K562 (cell line): ENCODE measurements at regions not wholly inside any gene's neighbourhood (a gene's known extent, or its start where the extent isn't known, plus 50 kb on each side); places are given as distances from the start of the nearest gene placed in this dataset.

Experiments
- ATAC-seq: fragments of 200-7000 bp; cut with Tn5 transposase; 3 replicates; pipeline ENCODE4 v1.9.1; 2020; ENCODE audit warnings: moderate library complexity
- BruUV-seq: library from RNA; stranded (reverse); fragments of 400-500 nt; replicated peaks from 2 replicates; lab custom pipeline; 2021; lab: Mats Ljungman, UMichigan
- CTCF ChIA-PET: fragments of 300-600 bp; formaldehyde crosslinking; extraction: SDS; loops from one replicate; lab custom pipeline; 2021; ENCODE audit warnings: low intra/inter-chr PET ratio; lab: Yijun Ruan, JAX
- POLR2A ChIA-PET: fragments of 300-600, 350-650 bp; sonication (Branson Sonifier 250); formaldehyde crosslinking; extraction: SDS; loops from one replicate; lab custom pipeline; 2021; ENCODE audit warnings: antibody characterized with exemption, inconsistent platforms; lab: Yijun Ruan, JAX
- DNase-seq, 4 experiments: peaks; one replicate each; pipeline versions ENCODE4 v3.0.0 to v3.0.0-alpha.2; 2011 to 2018; ENCODE audit warnings: low spot score in 3 of 4, mixed read lengths in 3 of 4; ENCODE audit errors: extremely low read depth in 1 of 4
- FAIRE-seq: peaks from 2 replicates; lab custom pipeline; 2011; peaks lifted over from hg19 to GRCh38; lab: Jason Lieb, UNC
- H2AFZ ChIP-seq: 2 replicates; pipeline ENCODE4 v1.6.0; 2011; ENCODE audit warnings: low read depth, low read length, control low read depth, inconsistent platforms
- H3K27ac ChIP-seq: fragments of 200-600 bp; 3 replicates; pipeline ENCODE4 v1.8.0; 2011; ENCODE audit warnings: low read depth, mild to moderate bottlenecking, control low read depth, inconsistent platforms, low read length, moderate library complexity, mixed read lengths; ENCODE audit errors: extremely low read depth
- H3K27me3 ChIP-seq, 2 experiments: fragments of 300-600 bp in 1 of 2; 2 replicates in 1 of 2; 3 replicates in 1 of 2; pipeline versions ENCODE4 v1.6.0 to v1.8.0; 2011; ENCODE audit warnings: inconsistent platforms in 2 of 2, low read length in 2 of 2, mild to moderate bottlenecking in 1 of 2, mixed read lengths in 1 of 2, moderate library complexity in 1 of 2; ENCODE audit not compliant: control insufficient read depth in 2 of 2, insufficient read depth in 2 of 2
- H3K36me3 ChIP-seq: fragments of 300-600 bp; 3 replicates; pipeline ENCODE4 v1.8.0; 2011; ENCODE audit warnings: mild to moderate bottlenecking, low read length, inconsistent platforms; ENCODE audit not compliant: control insufficient read depth, insufficient read depth
- H3K4me1 ChIP-seq, 2 experiments: fragments of 200-600 bp in 1 of 2; replicated peaks in 1 of 2; 2 replicates in 1 of 2; 3 replicates in 1 of 2; pipeline versions ENCODE4 v1.5.1 to v1.8.0; 2011; ENCODE audit warnings: inconsistent platforms in 2 of 2, low read length in 2 of 2, mild to moderate bottlenecking in 1 of 2, mixed read lengths in 1 of 2, moderate library complexity in 1 of 2; ENCODE audit not compliant: control insufficient read depth in 2 of 2, insufficient read depth in 2 of 2
- H3K4me2 ChIP-seq: 2 replicates; pipeline ENCODE4 v1.6.1; 2011; ENCODE audit warnings: low read length, control low read depth, inconsistent platforms, mixed read lengths; ENCODE audit not compliant: insufficient read depth
- H3K4me3 ChIP-seq: fragments of 200-600 bp; sonication (generic), shearing (Covaris generic); 2 replicates; pipeline ENCODE4 v1.5.1; 2016; ENCODE audit warnings: control low read depth, inconsistent platforms
- H3K79me2 ChIP-seq: fragments of 200-600 bp; 3 replicates; pipeline ENCODE4 v1.8.0; 2011; ENCODE audit warnings: low read length, inconsistent platforms; ENCODE audit not compliant: control insufficient read depth, insufficient read depth
- H3K9ac ChIP-seq, 2 experiments: 2 replicates each; pipeline versions ENCODE4 v1.6.0 to v1.6.1; 2011; ENCODE audit warnings: low read depth in 2 of 2, low read length in 2 of 2, control low read depth in 1 of 2, inconsistent platforms in 1 of 2, mild to moderate bottlenecking in 1 of 2, mixed read lengths in 1 of 2; ENCODE audit not compliant: insufficient read depth in 1 of 2
- H3K9me1 ChIP-seq: one replicate; pipeline ENCODE4 v1.6.0; 2011; ENCODE audit warnings: inconsistent platforms, mild to moderate bottlenecking, low read length, moderate library complexity; ENCODE audit not compliant: control insufficient read depth, insufficient read depth
- H3K9me3 ChIP-seq: replicated peaks from 2 replicates; pipeline ENCODE4 v1.5.1; 2011; ENCODE audit warnings: low read depth, low read length, inconsistent platforms; ENCODE audit not compliant: control insufficient read depth, insufficient read depth
- H4K20me1 ChIP-seq: replicated peaks from 2 replicates; pipeline ENCODE4 v1.6.1; 2011; ENCODE audit warnings: low read length, inconsistent platforms, mixed read lengths; ENCODE audit not compliant: control insufficient read depth, insufficient read depth
- CEBPG ChIP-seq, 3 experiments: fragments of 200-800 bp in 1 of 3; sonication (Bioruptor generic) in 1 of 3; sonication (generic) in 1 of 3; formaldehyde crosslinking in 1 of 3; IDR thresholded peaks in 2 of 3; conservative IDR thresholded peaks in 1 of 3; 2 replicates each; pipeline versions ENCODE4 v1.6.1 to v1.8.0; 2016 to 2022; ENCODE audit warnings: missing compliant biosample characterization in 2 of 3, missing genetic modification characterization in 2 of 3, mild to moderate bottlenecking in 1 of 3, missing genetic modification reagents in 1 of 3
- E2F5 ChIP-seq: sonication (generic); formaldehyde crosslinking; IDR thresholded peaks from 2 replicates; pipeline ENCODE4 v1.8.0; 2022; ENCODE audit warnings: mild to moderate bottlenecking, missing genetic modification reagents
- E2F6 ChIP-seq, 2 experiments: IDR thresholded peaks; 2 replicates each; pipeline ENCODE4 v1.6.1; 2011; ENCODE audit warnings: borderline replicate concordance in 1 of 2, control low read depth in 1 of 2, low read depth in 1 of 2, low read length in 1 of 2, mild to moderate bottlenecking in 1 of 2, mixed read lengths in 1 of 2, moderate library complexity in 1 of 2; ENCODE audit not compliant: insufficient read depth in 1 of 2, insufficient read length in 1 of 2, poor library complexity in 1 of 2, severe bottlenecking in 1 of 2; ENCODE audit errors: extremely low read depth in 1 of 2
- EZH2 ChIP-seq: IDR thresholded peaks from 2 replicates; pipeline ENCODE4 v1.6.1; 2012; ENCODE audit warnings: low read depth, mild to moderate bottlenecking, inconsistent platforms, low read length, borderline replicate concordance
- HLTF ChIP-seq: fragments of 450-650 bp; IDR thresholded peaks from 2 replicates; pipeline ENCODE4 v1.6.1; 2016
- IRF9 ChIP-seq: fragments of 450-650 bp; IDR thresholded peaks from 2 replicates; pipeline ENCODE4 v1.6.1; 2016; ENCODE audit warnings: missing biosample characterization, missing genetic modification characterization
- SNRNP70 ChIP-seq: fragments of 200-400 bp; formaldehyde crosslinking; optimal IDR thresholded peaks from 2 replicates; pipeline ENCODE3; 2017; ENCODE audit warnings: low read depth, low read length
- SRF ChIP-seq, 2 experiments: fragments of 250-450, 450-650 bp in 1 of 2; sonication (Bioruptor Pico) in 1 of 2; sonication (generic) in 1 of 2; formaldehyde crosslinking; IDR thresholded peaks; 2 replicates each; pipeline versions ENCODE4 v1.5.0 to v1.5.1; 2020 to 2022; ENCODE audit warnings: mild to moderate bottlenecking in 1 of 2, missing genetic modification reagents in 1 of 2
- SUPT5H ChIP-seq: fragments of 450-650 bp; IDR thresholded peaks from 2 replicates; pipeline ENCODE4 v1.6.1; 2016
- TARDBP ChIP-seq: fragments of 450-650 bp; IDR thresholded peaks from 2 replicates; pipeline ENCODE4 v1.6.1; 2016
- ZNF263 ChIP-seq: sonication (generic); formaldehyde crosslinking; IDR thresholded peaks from 2 replicates; pipeline ENCODE4 v1.8.0; 2022; ENCODE audit warnings: mild to moderate bottlenecking, missing genetic modification reagents, borderline replicate concordance
- ZNF398 ChIP-seq: fragments of 250-450 bp; sonication (Bioruptor Pico); IDR thresholded peaks from 2 replicates; pipeline ENCODE4 v1.8.0; 2021; ENCODE audit warnings: moderate library complexity, mild to moderate bottlenecking, inconsistent platforms
- WGBS: fragments of 100-300 bp; shearing (Covaris generic); methylation state at CpG from one replicate; pipeline ENCODE4 v1.1.6; 2016; ENCODE audit warnings: low coverage, mixed read lengths; ENCODE audit not compliant: insufficient coverage; ENCODE audit errors: missing lambda C conversion rate; 5-methylcytosine and 5-hydroxymethylcytosine counted together
- in situ Hi-C: fragments of 300-500 bp; cut with MboI; formaldehyde crosslinking; loops from 4 replicates; pipeline ENCODE4 v1.15.0; 2018; ENCODE audit warnings: inconsistent platforms, mixed read lengths
- intact Hi-C: fragments of 100-400 bp; cut with micrococcal nuclease; formaldehyde crosslinking; loops from 2 replicates; pipeline ENCODE4 v1.14.2; 2022
- TF ChIP-seq, protein P1 (sequence below), 2 experiments: fragments of 450-650 bp; IDR thresholded peaks; 2 replicates each; pipeline ENCODE4 v1.6.1; 2016
- TF ChIP-seq, protein P2 (sequence below): fragments of 250-450 bp; sonication (Bioruptor Pico); IDR thresholded peaks from 2 replicates; pipeline ENCODE4 v1.8.0; 2022; ENCODE audit warnings: inconsistent platforms, mild to moderate bottlenecking, moderate library complexity, borderline replicate concordance

GRCh38 chr2:217081799-217082198 lies 221.9 kb upstream of the TNP1 start:
- in situ Hi-C loops = no loop called here
- Histone ChIP-seq H3K27ac (no peak overlapping the region), H4K20me1 (no peaks in the 10 kb centered on the region), H3K9me1 (peaks cover 3% of the 10 kb centered on the region), H3K4me2 (no peak overlapping the region), H3K36me3 (no peaks in the 10 kb centered on the region), H3K9me3 (no peaks in the 10 kb centered on the region), H3K79me2 (no peaks in the 10 kb centered on the region), H3K9ac (no peak overlapping the region), H3K4me1 (peaks cover 14 to 35% of the 10 kb centered on the region in 2 experiments), H3K4me3 (no peak overlapping the region), H3K27me3 (no peaks in the 10 kb centered on the region), H2AFZ (no peak overlapping the region)
- intact Hi-C loops = no loop called here
- no peak for DNase-seq
- ATAC-seq = no peak
- FAIRE-seq = no peak
- WGBS = 77% methylated on average over 5 of the region's 5 CpGs
- CTCF ChIA-PET = no interaction called here
- POLR2A ChIA-PET = interaction anchor here (0.6 kb wide), 1 partner anchor 710 kb away, joined by 3 read pairs; no protein-coding TSS in a partner anchor
- no TSS peak for BruUV-seq
- TF ChIP-seq SRF (CRISPR knock-in tag; IDR thresholded peaks at IDR 0.05) = no peak
- TF ChIP-seq HLTF = no peak
- TF ChIP-seq E2F5 (CRISPR knock-in tag) = no peak
- TF ChIP-seq EZH2 = no peak
- no peak for TF ChIP-seq ZNF263
- no peak for TF ChIP-seq SNRNP70
- no peak for TF ChIP-seq IRF9 (tag)
- no peak for TF ChIP-seq E2F6 (IDR thresholded peaks at IDR 0.05; ENCODE audit: borderline replicate concordance in 1 of 2, extremely low read depth in 1 of 2, insufficient read depth in 1 of 2, insufficient read length in 1 of 2, low read depth in 1 of 2, low read length in 1 of 2, poor library complexity in 1 of 2, severe bottlenecking in 1 of 2)
- no peak for TF ChIP-seq ZNF398
- TF ChIP-seq, protein P1, sequence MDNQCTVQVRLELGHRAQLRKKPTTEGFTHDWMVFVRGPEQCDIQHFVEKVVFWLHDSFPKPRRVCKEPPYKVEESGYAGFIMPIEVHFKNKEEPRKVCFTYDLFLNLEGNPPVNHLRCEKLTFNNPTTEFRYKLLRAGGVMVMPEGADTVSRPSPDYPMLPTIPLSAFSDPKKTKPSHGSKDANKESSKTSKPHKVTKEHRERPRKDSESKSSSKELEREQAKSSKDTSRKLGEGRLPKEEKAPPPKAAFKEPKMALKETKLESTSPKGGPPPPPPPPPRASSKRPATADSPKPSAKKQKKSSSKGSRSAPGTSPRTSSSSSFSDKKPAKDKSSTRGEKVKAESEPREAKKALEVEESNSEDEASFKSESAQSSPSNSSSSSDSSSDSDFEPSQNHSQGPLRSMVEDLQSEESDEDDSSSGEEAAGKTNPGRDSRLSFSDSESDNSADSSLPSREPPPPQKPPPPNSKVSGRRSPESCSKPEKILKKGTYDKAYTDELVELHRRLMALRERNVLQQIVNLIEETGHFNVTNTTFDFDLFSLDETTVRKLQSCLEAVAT (IDR thresholded peaks at IDR 0.05) = no peak
- no peak for TF ChIP-seq SUPT5H
- TF ChIP-seq, protein P2, sequence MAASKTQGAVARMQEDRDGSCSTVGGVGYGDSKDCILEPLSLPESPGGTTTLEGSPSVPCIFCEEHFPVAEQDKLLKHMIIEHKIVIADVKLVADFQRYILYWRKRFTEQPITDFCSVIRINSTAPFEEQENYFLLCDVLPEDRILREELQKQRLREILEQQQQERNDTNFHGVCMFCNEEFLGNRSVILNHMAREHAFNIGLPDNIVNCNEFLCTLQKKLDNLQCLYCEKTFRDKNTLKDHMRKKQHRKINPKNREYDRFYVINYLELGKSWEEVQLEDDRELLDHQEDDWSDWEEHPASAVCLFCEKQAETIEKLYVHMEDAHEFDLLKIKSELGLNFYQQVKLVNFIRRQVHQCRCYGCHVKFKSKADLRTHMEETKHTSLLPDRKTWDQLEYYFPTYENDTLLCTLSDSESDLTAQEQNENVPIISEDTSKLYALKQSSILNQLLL (CRISPR knock-in tag) = no peak
- no peak for TF ChIP-seq TARDBP
- TF ChIP-seq CEBPG (CRISPR knock-in tag; IDR thresholded peaks at IDR 0.05) = no peak
- no peak for TF ChIP-seq CEBPG (tag; conservative IDR thresholded peaks at IDR 0.05 in 1 of 2, IDR thresholded peaks at IDR 0.05 in 1 of 2)
